DMS53 (cell line): ENCODE measurements at regions not wholly inside any gene's neighbourhood (a gene's known extent, or its start where the extent isn't known, plus 50 kb on each side); places are given as distances from the start of the nearest gene placed in this dataset.

ENCODE experiments used
- DNase-seq: peaks from one replicate; lab custom pipeline; 2025; lab: John Stamatoyannopoulos, UW

DNA sequence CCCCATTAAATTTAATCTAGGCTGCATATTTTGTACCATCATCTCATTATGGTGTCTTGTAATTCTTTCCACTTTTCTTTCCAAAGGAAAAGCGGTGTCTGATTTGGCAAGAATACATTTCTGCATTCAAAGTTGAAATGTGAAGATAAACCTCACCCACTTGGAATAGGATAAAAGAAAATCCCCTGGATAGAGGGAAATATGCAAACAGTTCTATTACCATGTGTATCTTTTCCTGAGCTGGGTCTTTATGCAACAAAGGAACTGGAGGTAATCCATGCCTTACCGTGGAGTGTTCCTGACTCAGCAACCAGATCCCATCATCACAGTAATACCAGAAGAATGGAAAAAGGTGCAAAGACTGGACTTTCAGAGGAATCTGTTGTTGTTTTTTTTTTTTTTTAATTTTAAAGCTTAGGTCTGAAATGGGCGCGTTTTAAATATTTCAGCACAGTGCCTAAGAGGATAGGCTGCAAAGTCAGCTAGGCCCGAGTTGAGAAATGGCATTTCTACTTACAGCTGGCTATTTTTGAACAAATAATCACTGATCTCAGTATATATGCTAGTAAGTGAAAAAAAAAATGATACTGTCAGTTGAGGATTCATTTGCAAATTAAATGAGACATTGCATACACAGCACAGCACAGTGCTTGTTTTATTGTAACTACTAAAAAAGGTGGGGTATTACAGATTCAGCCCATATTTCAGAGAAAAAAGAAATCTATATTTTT is 55.5 kb upstream of the ADAMTS9 start:
- DNase-seq, result no peak

DNA sequence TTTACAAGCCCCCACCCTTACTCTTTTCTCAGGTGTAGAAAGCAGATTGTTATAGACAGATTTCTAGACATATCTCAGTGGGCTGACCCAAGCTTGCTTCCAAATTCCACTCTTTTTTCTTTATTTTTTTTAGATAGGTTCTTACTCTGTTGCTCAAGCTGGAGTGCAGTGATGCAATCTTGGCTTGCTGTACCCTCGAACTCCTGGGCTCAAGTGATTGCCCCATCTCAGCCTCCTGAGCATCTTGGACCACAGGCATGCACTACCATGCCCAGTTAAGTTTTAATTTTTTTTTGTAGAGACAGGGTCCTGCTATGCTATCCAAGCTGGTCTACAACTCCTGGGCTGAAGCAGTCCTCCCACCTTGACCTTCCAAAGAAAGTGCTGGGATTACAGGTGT is 53.5 kb upstream of the ADAMTS9 start:
- DNase-seq, result no peak

DNA sequence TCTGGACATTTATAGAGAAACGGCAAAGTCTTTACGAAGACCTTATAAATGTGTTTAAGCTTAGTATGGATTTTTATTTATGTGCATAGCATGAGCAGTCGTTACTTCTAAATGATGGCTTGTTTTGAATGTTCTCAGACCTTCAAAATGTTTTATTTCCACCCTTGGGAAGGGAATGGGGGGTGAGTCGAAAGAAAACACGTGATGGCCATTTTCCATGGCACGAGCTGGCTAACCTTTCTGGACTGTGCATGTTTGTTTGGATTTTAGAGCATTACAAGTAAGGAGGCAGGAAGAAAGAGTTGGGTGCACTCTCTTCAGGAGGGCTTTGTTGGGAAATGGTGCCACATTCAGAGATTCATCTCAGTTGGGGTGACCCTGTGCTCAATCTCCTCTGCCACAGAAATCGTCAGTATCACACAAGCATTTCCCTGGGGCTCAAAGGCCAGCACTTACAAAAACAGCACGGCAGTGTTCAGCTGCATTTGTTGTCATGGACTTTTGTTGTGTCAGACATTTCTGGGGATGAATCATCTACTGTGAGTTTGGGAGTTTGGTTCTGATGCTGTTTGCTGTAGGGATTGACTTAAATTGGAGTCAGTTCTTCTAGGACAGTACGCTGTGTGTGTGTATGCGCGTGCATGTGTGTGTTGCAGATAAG is 52.3 kb upstream of the ADAMTS9 start:
- DNase-seq, result no peak
